Nephron progenitor cell (in vitro differentiated cells): ENCODE measurements at regions not wholly inside any gene's neighbourhood (a gene's known extent, or its start where the extent isn't known, plus 50 kb on each side); places are given as distances from the start of the nearest gene placed in this dataset.
A peak's percentile ranks its signal among the peaks of the same experiment; 100 is the strongest.

ENCODE experiments used
- DNase-seq: peaks from one replicate; pipeline ENCODE4 v3.0.0; 2021
- H3K27ac Mint-ChIP-seq: 2 replicates; pipeline ENCODE4 v1.8.0; 2021; ENCODE audit warnings: mild to moderate bottlenecking, moderate library complexity, mixed read lengths
- H3K27me3 Mint-ChIP-seq: 2 replicates; pipeline ENCODE4 v1.8.0; 2021; ENCODE audit warnings: mild to moderate bottlenecking, low read depth, mixed read lengths; ENCODE audit not compliant: poor library complexity
- H3K36me3 Mint-ChIP-seq: 2 replicates; pipeline ENCODE4 v1.8.0; 2021; ENCODE audit warnings: low read depth, mixed read lengths
- H3K4me1 Mint-ChIP-seq: 2 replicates; pipeline ENCODE4 v1.8.0; 2021; ENCODE audit warnings: mixed read lengths
- H3K4me3 Mint-ChIP-seq: 2 replicates; pipeline ENCODE4 v1.8.0; 2021; ENCODE audit warnings: mild to moderate bottlenecking, moderate library complexity, mixed read lengths
- H3K9me3 Mint-ChIP-seq: 2 replicates; pipeline ENCODE4 v1.8.0; 2021; ENCODE audit warnings: mild to moderate bottlenecking, moderate library complexity, mixed read lengths
- TF ChIP-seq, protein P1 (sequence below): fragments of 200-600 bp; sonication (generic); IDR thresholded peaks from 2 replicates; pipeline ENCODE4 v1.5.0; 2021; ENCODE audit warnings: antibody characterized with exemption

DNA sequence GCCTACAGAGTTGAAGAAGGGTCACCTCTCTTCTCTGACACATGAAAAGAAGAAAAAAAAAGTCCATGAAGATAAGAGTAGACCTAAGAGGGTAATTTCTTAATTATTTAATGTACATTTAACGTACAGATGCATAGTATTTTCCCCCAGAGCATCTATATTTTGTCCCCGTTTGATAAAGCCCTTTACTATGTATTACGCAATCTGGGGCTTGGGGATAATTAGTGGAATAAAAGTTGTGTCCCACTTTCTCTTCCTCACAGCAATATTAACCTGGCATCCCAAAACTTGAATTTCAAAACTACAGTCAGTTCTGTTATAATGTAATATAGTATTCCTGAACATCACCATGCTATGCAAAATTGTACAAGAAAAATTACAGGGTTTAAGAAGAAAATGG, 254.1 kb downstream of the SUCLG1 start:
- H3K9me3 Mint-ChIP-seq, result no peaks in the 10 kb centered on the region
- no peaks in the 10 kb centered on the region for H3K36me3 Mint-ChIP-seq
- TF ChIP-seq, protein P1, sequence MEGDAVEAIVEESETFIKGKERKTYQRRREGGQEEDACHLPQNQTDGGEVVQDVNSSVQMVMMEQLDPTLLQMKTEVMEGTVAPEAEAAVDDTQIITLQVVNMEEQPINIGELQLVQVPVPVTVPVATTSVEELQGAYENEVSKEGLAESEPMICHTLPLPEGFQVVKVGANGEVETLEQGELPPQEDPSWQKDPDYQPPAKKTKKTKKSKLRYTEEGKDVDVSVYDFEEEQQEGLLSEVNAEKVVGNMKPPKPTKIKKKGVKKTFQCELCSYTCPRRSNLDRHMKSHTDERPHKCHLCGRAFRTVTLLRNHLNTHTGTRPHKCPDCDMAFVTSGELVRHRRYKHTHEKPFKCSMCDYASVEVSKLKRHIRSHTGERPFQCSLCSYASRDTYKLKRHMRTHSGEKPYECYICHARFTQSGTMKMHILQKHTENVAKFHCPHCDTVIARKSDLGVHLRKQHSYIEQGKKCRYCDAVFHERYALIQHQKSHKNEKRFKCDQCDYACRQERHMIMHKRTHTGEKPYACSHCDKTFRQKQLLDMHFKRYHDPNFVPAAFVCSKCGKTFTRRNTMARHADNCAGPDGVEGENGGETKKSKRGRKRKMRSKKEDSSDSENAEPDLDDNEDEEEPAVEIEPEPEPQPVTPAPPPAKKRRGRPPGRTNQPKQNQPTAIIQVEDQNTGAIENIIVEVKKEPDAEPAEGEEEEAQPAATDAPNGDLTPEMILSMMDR, result no peak
- DNase-seq, result no peak
- no peaks in the 10 kb centered on the region for H3K4me1 Mint-ChIP-seq
- no peaks in the 10 kb centered on the region for H3K27me3 Mint-ChIP-seq
- no peak overlapping the region for H3K27ac Mint-ChIP-seq
- no peak overlapping the region for H3K4me3 Mint-ChIP-seq

DNA sequence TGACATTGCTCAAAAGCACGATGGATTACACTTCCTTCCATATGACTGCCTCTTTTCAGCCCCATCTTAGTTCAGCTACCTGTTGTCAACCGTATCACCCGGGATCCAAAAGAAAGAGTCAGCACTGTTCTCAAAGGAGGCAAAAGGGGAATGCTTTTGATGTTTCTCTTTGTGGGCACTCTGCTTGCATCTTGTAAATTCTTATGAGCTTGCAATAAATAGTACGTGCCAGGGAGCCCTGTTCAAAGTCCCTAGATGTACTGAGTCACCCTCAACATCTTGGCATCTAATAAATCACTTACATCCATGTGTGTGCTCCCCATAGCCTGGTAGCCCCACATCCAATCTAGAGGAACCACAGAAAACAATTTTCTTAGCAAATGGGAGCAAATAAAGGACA, 256.9 kb downstream of the SUCLG1 start:
- Mint-ChIP-seq H3K4me3 (no peak overlapping the region), H3K9me3 (no peaks in the 10 kb centered on the region), H3K27ac (no peak overlapping the region), H3K36me3 (no peaks in the 10 kb centered on the region), H3K4me1 (no peaks in the 10 kb centered on the region), H3K27me3 (no peaks in the 10 kb centered on the region)
- TF ChIP-seq, protein P1, result no peak
- no peak for DNase-seq

DNA sequence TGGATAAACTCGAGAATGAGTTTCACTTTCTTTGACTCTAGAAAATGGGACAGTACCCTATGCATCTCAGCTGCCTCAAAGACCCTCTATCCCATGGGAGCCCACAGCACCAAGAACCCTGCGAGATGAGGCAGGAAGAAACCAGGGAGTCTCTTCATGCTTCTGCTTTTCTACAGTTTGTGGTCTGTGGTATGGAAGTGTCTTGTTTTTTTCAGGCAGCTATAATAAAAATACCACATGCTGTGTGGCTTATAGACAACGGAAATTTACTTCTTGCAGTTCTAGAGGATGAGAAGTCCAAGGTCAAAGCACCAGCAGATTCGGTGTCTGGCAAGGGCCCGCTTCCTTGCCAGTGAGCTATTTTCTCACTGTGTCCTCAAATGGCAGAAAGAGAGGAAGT, 257.9 kb downstream of the SUCLG1 start:
- no peaks in the 10 kb centered on the region for H3K4me1 Mint-ChIP-seq
- no peak overlapping the region for H3K27ac Mint-ChIP-seq
- no peak overlapping the region for H3K4me3 Mint-ChIP-seq
- DNase-seq, result no peak
- TF ChIP-seq, protein P1, result no peak
- no peaks in the 10 kb centered on the region for H3K36me3 Mint-ChIP-seq
- H3K9me3 Mint-ChIP-seq, result no peaks in the 10 kb centered on the region
- no peaks in the 10 kb centered on the region for H3K27me3 Mint-ChIP-seq

DNA sequence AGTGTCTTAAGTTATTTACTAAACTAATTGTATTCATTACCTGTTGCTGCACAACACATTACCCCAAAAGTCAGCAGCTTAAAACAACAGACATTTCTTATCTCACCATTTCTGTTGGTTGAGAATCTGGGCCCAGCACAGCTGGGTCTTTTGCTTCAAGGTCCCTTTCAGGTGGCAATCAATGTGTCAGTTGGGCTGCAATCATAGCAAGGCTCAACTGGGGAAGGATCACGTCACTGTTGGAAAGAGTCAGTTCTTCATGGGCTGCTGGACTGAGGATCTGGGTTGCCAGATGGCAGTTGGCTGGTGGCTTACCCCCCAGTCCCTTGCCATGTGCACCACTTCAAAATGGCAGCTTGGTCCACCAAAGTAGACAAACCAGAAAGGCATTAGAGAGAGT, 261.2 kb downstream of the SUCLG1 start:
- no peaks in the 10 kb centered on the region for H3K36me3 Mint-ChIP-seq
- no peaks in the 10 kb centered on the region for H3K27me3 Mint-ChIP-seq
- no peak for DNase-seq
- H3K9me3 Mint-ChIP-seq, result no peaks in the 10 kb centered on the region
- no peak overlapping the region for H3K4me3 Mint-ChIP-seq
- peaks cover 11% of the 10 kb centered on the region for H3K4me1 Mint-ChIP-seq
- no peak overlapping the region for H3K27ac Mint-ChIP-seq
- TF ChIP-seq, protein P1, result no peak

DNA sequence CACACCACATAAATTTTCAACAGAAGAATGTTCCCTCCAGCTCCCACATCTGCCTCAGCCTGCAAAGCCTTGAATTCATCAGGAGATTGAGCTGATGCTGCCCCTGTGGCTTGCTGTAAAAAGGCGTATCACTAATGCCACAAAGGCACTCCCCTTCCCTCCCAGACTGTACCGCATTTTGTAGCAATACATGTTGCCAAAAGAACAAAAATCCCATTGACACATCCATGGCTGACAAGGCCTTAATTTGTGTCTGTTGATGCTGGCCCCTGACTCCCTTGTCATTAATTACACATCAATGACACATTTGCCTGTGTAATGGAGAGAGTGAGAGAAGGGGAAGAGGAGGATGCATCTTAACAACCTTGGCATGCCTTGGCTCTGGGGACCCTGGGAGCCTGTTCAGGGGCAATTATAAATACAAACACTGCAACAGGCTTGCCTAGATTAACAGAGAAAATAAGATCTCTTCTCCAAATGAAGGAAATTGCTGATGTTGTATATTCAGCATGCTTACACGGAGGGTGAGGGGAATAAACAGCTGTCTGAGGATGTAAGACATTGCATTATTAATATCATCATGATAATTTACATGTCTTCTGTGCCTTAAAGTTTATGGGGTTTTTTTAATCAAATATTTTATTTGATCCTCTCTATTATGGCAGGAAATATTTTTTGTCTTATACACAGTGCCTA, 264.0 kb downstream of the SUCLG1 start:
- Mint-ChIP-seq H3K4me3 (no peak overlapping the region), H3K27ac (peak overlapping the region; percentile 10), H3K9me3 (no peaks in the 10 kb centered on the region), H3K27me3 (no peaks in the 10 kb centered on the region), H3K36me3 (no peaks in the 10 kb centered on the region), H3K4me1 (peaks cover 11% of the 10 kb centered on the region)
- TF ChIP-seq, protein P1, result no peak
- peak; percentile 31 for DNase-seq

- H3K4me1 Mint-ChIP-seq, result peaks cover 11% of the 10 kb centered on the region
- no peak for DNase-seq
- H3K4me3 Mint-ChIP-seq, result no peak overlapping the region
- no peaks in the 10 kb centered on the region for H3K36me3 Mint-ChIP-seq
- H3K9me3 Mint-ChIP-seq, result no peaks in the 10 kb centered on the region
- H3K27ac Mint-ChIP-seq, result no peak overlapping the region
- H3K27me3 Mint-ChIP-seq, result no peaks in the 10 kb centered on the region
- TF ChIP-seq, protein P1, result no peak
These were observed 264.9 kb downstream of the SUCLG1 start for GRCh38 chr2:84194181-84194580.
